G401 (cell line): ENCODE measurements at regions not wholly inside any gene's neighbourhood (a gene's known extent, or its start where the extent isn't known, plus 50 kb on each side); places are given as distances from the start of the nearest gene placed in this dataset.
A peak's percentile ranks its signal among the peaks of the same experiment; 100 is the strongest.
"Not testable (repeated sequence)": the region's sequence is repeated elsewhere in the genome, so short reads cannot be mapped to it uniquely, and the experiment has no call there.

Source experiments
- DNase-seq: peaks from one replicate; pipeline ENCODE4 v3.0.0-alpha.2; 2015; ENCODE audit warnings: low spot score
- in situ Hi-C: cut with HindIII; loops from 2 replicates; pipeline ENCODE4 v1.10.0; 2016; ENCODE audit warnings: low sequenced_read_pairs, mixed read lengths

- DNase-seq, result no peak
- in situ Hi-C loops, result no loop called here
These were observed 80.1 kb upstream of the VRK1 start for GRCh38 chr14:96717116-96717515.

DNA sequence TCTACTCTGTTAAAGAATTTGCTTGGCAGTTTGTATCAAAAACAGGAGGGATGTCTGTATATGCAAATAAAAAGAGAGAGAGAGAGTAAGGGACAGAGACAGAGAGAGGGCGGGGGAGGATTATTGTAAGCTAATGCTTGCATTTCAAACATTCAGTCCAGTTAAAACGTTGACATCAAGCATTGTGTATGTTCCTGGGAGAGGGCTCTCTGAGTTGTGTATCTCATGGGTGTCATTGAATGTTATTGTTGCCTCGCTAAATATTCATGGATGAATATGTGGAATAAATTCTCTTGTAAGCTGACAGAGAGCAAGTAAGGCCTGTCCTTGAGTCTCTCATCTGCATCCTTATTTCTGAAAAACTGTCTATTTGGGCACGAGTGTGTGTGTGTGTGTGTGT, 78.8 kb upstream of the VRK1 start:
- in situ Hi-C loops, result no loop called here
- no peak for DNase-seq

DNA sequence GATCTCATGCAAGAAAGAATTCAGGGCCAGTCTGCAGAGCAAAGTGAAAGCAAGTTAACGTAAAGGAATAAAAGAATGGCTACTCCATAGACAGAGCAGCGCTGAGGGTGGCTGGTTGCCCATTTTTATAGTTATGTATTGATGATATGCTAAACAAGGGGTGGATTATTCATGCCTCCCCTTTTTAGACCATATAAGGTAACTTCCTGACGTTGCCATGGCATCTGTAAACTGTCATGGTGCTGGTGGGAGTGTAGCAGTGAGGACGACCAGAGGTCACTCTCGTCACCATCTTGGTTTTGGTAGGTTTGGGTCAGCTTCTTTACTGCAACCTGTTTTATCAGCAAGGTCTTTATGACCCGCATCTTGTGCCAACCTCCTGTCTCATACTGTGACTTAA, 76.5 kb upstream of the VRK1 start:
- DNase-seq, in situ Hi-C loops: not testable (repeated sequence)

GRCh38 chr14:96722736-96723135, 74.4 kb upstream of the VRK1 start:
- no peak for DNase-seq
- in situ Hi-C loops, result no loop called here

DNA sequence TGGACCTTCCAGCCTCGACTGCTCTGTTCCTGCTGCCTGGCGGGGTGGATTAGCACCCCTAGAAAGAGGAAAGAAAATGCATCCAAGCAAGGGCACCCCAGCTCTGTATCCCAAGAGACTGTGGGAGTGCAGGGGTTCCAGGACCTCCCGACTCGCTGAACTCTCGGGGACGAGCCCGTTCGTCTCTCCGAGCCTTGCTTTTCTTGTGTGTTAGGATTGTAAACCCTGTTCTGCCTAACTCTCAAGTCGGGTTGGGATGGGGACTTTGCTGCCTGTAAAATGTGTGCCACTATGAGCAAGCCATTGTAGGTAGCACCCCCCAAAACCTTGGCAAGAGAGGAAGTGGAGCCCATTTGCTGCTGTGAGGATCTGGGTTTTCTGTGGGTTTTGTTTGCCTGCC, 73.2 kb upstream of the VRK1 start:
- no peak for DNase-seq
- in situ Hi-C loops, result no loop called here

- no peak for DNase-seq
- in situ Hi-C loops, result no loop called here
These were observed 72.0 kb upstream of the VRK1 start for GRCh38 chr14:96725232-96725631.

DNA sequence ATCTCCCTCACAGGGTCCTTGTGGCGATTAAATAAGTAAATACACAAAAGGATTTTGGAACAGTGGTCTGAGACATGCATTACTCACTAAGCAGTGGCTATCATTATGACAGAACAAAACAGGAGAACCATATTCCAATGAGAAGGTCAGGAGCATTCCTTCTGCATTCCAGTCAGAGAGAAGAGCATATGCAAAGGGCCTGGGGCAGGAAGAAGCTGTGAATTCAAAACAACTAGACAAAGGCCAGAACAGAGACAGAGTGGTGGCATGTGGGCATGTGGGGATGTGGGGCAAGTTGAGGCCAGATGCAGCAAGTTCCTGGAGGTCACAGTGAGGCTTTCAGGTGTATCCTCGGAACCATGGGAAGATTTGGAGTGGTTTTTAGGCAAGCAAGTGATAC, 70.1 kb upstream of the VRK1 start:
- in situ Hi-C loops, result no loop called here
- DNase-seq, result no peak

GRCh38 chr14:96727491-96727890, 69.7 kb upstream of the VRK1 start:
- in situ Hi-C loops, result no loop called here
- no peak for DNase-seq

- no peak for DNase-seq
These were observed 69.0 kb upstream of the VRK1 start for GRCh38 chr14:96727980-96728717.

DNA sequence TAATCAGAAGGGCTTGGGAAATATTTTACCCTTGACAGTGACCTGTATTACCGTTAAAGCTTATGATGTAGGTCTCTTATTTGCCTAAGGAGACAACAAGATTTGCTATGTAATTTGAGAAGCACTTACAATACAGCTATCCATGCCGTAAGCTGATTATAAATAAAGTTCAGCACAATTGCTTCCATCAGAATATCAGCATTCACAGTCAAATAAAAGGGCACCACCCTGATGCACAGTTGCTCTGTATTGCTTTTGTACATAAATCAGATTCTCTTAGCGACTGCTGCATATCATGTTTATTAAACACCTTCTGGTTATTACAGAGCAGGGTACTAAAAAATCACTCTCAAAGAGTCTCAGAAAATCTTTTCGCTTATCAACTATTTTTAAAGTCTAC, 67.3 kb upstream of the VRK1 start:
- in situ Hi-C loops, result no loop called here

More at GRCh38 chr14:96727980-96728717, 69.0 kb upstream of the VRK1 start:
- in situ Hi-C loops, result no loop called here

GRCh38 chr14:96730386-96730785, 66.8 kb upstream of the VRK1 start:
- in situ Hi-C loops, result no loop called here

More for the DNA sequence above, 67.3 kb upstream of the VRK1 start:
- DNase-seq, result no peak

DNA sequence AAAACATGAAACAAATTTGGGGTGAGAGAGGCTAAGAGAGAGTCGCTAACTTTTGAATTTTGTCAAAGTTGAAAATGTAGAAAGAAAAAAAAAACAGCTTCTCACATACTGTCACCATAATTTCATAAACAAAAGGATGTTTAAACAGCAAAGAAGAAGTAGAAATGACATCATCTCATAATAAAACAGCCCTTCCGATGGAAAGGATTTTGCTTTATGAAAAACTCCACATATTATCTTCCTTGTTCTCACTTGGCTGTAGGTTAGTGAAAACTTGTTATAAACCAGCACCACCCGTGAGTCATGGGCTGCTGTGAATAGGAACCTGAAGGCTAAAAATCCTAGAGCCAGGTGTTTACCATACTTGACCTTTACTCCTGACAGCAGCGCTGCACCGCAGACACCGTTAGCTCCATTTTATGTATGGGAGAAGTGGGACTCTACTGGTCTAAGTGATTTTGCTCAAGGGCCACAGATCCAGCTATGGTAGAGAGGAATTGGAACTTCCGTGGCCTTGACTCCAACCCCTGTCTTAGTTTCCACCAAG, 63.0 kb upstream of the VRK1 start:
- in situ Hi-C loops, result no loop called here
- no peak for DNase-seq

More at GRCh38 chr14:96730386-96730785, 66.8 kb upstream of the VRK1 start:
- no peak for DNase-seq

DNA sequence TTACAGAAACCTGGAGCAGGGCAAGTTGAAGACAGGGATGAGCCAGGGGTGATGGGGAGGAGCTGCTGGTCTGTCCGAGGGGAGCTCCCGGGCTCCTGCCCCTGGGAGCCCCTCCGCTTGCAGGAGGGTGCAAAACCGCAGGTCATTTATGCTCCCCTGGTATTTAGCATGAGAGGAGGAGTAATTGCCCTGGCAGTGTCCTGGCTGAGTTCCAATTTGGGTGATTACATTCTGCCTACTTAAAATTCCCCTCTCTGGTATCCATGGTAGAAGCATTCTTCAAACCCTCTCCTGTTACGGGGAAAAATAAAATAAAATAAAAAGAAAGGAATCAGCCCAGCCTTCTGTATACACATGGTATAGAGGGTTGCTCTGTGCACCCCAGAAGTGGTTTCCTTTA, 61.7 kb upstream of the VRK1 start:
- DNase-seq, result no peak
- in situ Hi-C loops, result no loop called here

DNA sequence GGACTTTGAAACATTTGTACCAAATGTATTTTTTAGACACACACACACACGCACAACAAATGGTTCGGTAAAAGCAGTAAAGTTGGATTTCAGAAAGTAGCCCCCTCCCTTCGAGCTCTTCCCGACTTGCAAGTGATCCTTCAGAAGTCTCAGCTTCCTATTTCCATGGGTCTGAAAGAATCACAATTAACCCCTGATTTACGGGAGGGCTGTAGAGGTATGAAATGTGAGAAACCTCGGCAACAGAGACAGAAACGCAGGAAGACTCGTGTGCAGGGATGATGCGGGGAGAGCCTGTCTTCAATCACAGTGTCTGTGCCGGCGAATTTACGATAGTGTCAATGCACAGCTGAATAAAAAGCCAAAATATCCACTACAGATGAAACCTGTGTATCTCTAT, 60.7 kb upstream of the VRK1 start:
- no peak for DNase-seq

GRCh38 chr14:96737881-96738280, 59.3 kb upstream of the VRK1 start:
- DNase-seq, result no peak
- in situ Hi-C loops, result no loop called here

More for the DNA sequence above, 60.7 kb upstream of the VRK1 start:
- in situ Hi-C loops, result no loop called here

DNA sequence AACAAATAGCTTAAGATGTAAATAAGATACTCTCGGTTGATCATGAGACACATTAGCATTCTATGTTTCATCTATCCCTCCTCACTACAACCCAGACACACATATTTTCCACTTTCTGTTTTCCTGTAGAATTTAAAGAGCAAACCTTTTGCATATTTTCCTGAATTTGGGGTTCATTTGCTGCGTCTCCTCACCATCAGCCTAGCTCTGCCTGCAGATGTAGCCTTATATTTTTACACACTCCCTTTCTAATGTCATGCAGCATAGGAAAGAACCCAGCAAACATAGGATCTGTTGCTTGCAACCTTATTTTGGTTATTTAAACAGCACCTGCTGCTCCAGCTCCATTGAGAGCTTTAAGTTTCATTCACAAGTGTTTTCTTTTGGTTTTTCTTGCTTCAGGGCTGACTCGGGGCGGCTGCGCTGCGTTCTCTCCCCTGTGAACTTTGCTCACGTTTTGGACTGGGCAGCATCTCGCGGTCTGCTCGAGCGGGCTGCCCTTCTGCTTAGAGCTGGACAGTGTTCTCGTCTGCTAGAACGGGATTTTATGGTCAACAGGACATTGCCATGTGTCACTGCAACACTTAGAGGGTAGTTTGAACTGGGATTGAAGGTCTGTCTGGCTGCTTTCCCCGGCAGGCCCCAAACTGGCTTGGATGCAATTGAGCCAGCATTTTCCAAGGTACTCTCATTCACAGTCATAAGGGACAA, 57.8 kb upstream of the VRK1 start:
- DNase-seq, result no peak
- in situ Hi-C loops, result no loop called here

GRCh38 chr14:96741151-96741977, 55.8 kb upstream of the VRK1 start:
- in situ Hi-C loops, result no loop called here
- peak; percentile 32 for DNase-seq

DNA sequence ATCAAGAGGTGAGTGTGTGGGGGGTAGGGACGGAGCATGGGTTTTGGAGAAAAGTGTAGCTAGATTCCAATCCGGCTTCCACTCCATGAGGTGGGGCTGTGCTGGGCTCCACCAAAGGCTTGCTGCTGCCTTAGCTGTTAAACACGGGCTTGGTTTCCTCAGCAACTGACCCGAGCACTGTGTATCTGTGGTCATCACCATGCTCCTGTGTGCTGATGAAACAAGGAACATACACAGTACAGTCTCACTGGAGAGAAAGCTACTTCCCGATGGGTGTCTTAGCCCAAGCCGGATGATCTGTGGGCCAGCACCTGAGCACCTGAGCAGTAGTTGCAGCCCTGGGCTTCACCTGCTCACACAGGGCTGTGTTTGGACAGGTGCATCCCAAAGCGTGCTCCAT, 52.9 kb upstream of the VRK1 start:
- DNase-seq, result no peak
- in situ Hi-C loops, result no loop called here

DNA sequence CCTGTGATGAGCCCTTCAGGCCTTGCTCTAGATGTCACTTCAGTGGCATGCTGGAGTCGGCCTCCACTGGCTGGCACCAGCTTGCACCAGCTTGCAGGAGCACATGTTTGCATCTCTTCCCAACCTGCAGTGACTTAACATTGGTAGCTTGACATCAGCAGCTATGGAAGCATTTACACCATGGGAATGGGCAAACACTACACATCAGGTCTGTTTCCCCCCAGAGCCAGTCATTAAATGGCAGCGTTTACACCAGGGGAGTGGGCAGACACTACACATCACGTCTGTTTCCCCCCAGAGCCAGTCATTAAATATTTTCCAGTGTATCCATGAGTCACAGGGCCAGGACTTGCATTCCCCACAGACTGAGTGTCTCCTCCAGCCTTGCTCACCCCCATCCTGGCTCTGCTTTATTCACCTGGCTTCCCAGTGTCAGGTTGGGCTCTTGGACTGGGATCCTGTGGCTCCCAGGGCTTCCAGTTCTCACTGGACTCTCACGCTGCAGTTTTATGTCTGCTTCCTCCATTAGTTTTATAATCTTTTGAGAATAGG, 51.6 kb upstream of the VRK1 start:
- in situ Hi-C loops, result no loop called here
- no peak for DNase-seq
